Coronary artery (tissue), 2 donors: ENCODE measurements at regions not wholly inside any gene's neighbourhood (a gene's known extent, or its start where the extent isn't known, plus 50 kb on each side); places are given as distances from the start of the nearest gene placed in this dataset.
A peak's percentile ranks its signal among the peaks of the same experiment; 100 is the strongest.

Experiments used
- DNase-seq: peaks from one replicate; pipeline ENCODE4 v3.0.0-alpha.2; 2017; ENCODE audit warnings: low spot score
- H3K27ac ChIP-seq, 2 donors: fragments of 200-600 bp; sonication (generic); one replicate each; pipeline ENCODE4 v1.5.1; 2016 to 2019
- H3K4me3 ChIP-seq: fragments of 200-600 bp; sonication (generic); 2 replicates; pipeline ENCODE4 v1.5.1; 2016; ENCODE audit warnings: mild to moderate bottlenecking, moderate library complexity
- CTCF ChIP-seq: fragments of 200-600 bp; sonication (generic); IDR thresholded peaks from one replicate; pipeline ENCODE4 v1.5.1; 2019; ENCODE audit warnings: antibody characterized with exemption

- no peak for DNase-seq
- Histone ChIP-seq H3K4me3 (no peak overlapping the region), H3K27ac (no peak overlapping the region)
- TF ChIP-seq CTCF: no peak
Measured at GRCh38 chr3:104286645-104287044, 1080.1 kb upstream of the ALCAM start.

DNA sequence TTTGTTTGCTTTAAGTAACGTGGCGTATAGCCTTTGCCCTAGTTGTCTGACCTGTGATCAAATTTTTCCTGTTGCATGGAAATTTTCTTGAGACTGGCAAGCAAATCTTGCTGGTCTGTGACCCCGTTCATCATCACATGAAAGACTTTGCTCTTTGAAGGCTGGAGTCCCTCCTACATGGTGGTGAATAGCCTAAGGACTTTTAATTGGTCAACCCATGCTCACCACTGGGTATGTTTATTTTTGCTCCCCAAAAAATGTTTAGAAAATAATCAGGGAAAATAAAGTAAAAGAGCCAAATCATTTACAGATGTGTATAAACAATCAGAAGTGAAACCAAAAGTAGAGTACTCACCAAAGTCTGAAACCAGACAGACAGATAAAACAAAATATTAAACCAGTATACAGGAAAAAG, 1075.3 kb upstream of the ALCAM start:
- Histone ChIP-seq H3K4me3 (peak overlapping the region; percentile 43), H3K27ac (no peak overlapping the region)
- no peak for TF ChIP-seq CTCF
- DNase-seq: no peak

DNA sequence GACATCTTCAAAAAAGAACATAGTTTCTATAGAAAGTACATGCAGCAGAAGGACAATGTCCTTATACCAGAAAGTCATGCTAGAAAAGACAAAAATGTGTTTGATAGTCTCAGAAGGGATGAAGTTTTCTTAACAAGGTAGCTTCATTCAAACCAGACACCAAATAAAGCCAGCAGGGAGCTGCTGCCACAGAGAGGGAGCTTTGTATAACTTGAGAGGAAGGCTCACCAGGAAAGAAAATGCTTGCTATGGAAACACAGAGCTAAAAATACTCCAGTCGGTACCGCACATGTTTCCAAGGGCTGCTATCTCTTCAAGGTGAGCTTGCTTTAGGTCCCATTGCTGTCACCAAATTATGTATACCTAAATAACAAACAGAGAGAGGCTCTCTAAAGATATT, 1074.8 kb upstream of the ALCAM start:
- Histone ChIP-seq H3K27ac (no peak overlapping the region), H3K4me3 (peak overlapping the region; percentile 43)
- DNase-seq: no peak

GRCh38 chr3:104297617-104298016, 1069.1 kb upstream of the ALCAM start:
- no peak for TF ChIP-seq CTCF
- DNase-seq: no peak
- Histone ChIP-seq H3K27ac (no peak overlapping the region), H3K4me3 (no peak overlapping the region)

More for the DNA sequence above, 1074.8 kb upstream of the ALCAM start:
- no peak for TF ChIP-seq CTCF

GRCh38 chr3:104298662-104299061, 1068.0 kb upstream of the ALCAM start:
- no peak for TF ChIP-seq CTCF
- no peak overlapping the region for H3K4me3 ChIP-seq
- no peak for DNase-seq
- H3K27ac ChIP-seq: no peak overlapping the region

- Histone ChIP-seq H3K27ac (no peak overlapping the region), H3K4me3 (no peak overlapping the region)
- no peak for DNase-seq
- no peak for TF ChIP-seq CTCF
Measured at GRCh38 chr3:104316118-104316517, 1050.6 kb upstream of the ALCAM start.

- no peak overlapping the region for H3K4me3 ChIP-seq
- no peak overlapping the region for H3K27ac ChIP-seq
- DNase-seq: no peak
- no peak for TF ChIP-seq CTCF
Measured at GRCh38 chr3:104323226-104323625, 1043.5 kb upstream of the ALCAM start.
